ENCODE measurements at regions not wholly inside any gene's neighbourhood (a gene's known extent, or its start where the extent isn't known, plus 50 kb on each side); places are given as distances from the start of the nearest gene placed in this dataset.
A peak's percentile ranks its signal among the peaks of the same experiment; 100 is the strongest.

- H3K36me3 ChIP-seq (ENCODE audit: insufficient read depth, low read length): no peaks in the 10 kb centered on the region
- H3K4me3 ChIP-seq (ENCODE audit: low read length): no peak overlapping the region
- no peak overlapping the region for H3K9ac ChIP-seq (ENCODE audit: low read length)
- no peaks in the 10 kb centered on the region for H4K20me1 ChIP-seq (ENCODE audit: insufficient read depth)
- TF ChIP-seq REST (IDR thresholded peaks at IDR 0.05; ENCODE audit: borderline replicate concordance) (no peak), EZH2 (IDR thresholded peaks at IDR 0.05; ENCODE audit: borderline replicate concordance, insufficient read depth, low read length, poor library complexity, severe bottlenecking) (no peak), POLR2AphosphoS5 (IDR thresholded peaks at IDR 0.05) (no peak), RAD21 (conservative IDR thresholded peaks at IDR 0.05) (no peak), MXI1 (conservative IDR thresholded peaks at IDR 0.05; ENCODE audit: poor library complexity, severe bottlenecking) (no peak), CTCF (IDR thresholded peaks at IDR 0.05; ENCODE audit: poor library complexity, severe bottlenecking) (peak; percentile 23)
- no peaks in the 10 kb centered on the region for H3K27me3 ChIP-seq (ENCODE audit: insufficient read depth, low read depth, low read length)
- H3K9me2 ChIP-seq (ENCODE audit: insufficient read depth, low read length): no peaks in the 10 kb centered on the region
- H3F3A ChIP-seq (ENCODE audit: insufficient read depth, low read length, poor library complexity, severe bottlenecking): no peaks in the 10 kb centered on the region
- H2AFZ ChIP-seq (ENCODE audit: low read depth, low read length): no peak overlapping the region
- H3K9me3 ChIP-seq (ENCODE audit: low read length): no peaks in the 10 kb centered on the region
- no peak overlapping the region for H3K4me2 ChIP-seq (ENCODE audit: low read length)
- H3K27ac ChIP-seq (ENCODE audit: low read length): no peak overlapping the region
- H3K79me2 ChIP-seq (replicated peaks; ENCODE audit: insufficient read depth, low read length): no peaks in the 10 kb centered on the region
Measured at GRCh38 chr5:163005949-163006348, 431.4 kb upstream of the CCNG1 start.

GRCh38 chr5:163022582-163023128, 414.7 kb upstream of the CCNG1 start:
- TF ChIP-seq SMC3 (conservative IDR thresholded peaks at IDR 0.05; ENCODE audit: poor library complexity): no peak

DNA sequence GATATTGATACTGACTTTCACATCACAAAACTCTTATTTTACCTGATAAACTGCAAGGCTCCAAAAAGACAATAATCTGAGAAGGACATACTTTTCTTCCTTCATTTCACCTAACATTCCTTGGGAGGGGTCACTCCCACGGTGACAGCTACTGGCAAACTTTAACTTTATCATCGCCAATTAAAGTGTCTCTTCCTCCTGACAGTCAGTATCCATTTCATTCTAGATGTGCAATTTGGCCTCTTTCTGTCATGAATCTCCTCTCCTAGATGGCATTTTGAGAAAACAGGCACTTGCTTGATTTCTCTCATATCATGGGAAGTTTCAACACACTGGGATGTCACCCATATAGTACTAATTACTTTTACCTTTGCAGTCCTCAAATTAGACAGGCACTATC, 413.5 kb upstream of the CCNG1 start:
- Histone ChIP-seq H3K36me3 (ENCODE audit: insufficient read depth, low read length) (no peaks in the 10 kb centered on the region), H2AFZ (ENCODE audit: low read depth, low read length) (no peak overlapping the region), H3K9ac (ENCODE audit: low read length) (no peak overlapping the region), H3K9me2 (ENCODE audit: insufficient read depth, low read length) (no peaks in the 10 kb centered on the region), H3K27ac (ENCODE audit: low read length) (no peak overlapping the region), H3K4me2 (ENCODE audit: low read length) (no peak overlapping the region), H3K4me3 (ENCODE audit: low read length) (no peak overlapping the region), H4K20me1 (ENCODE audit: insufficient read depth) (no peaks in the 10 kb centered on the region), H3K9me3 (ENCODE audit: low read length) (no peaks in the 10 kb centered on the region), H3K79me2 (replicated peaks; ENCODE audit: insufficient read depth, low read length) (no peaks in the 10 kb centered on the region), H3F3A (ENCODE audit: insufficient read depth, low read length, poor library complexity, severe bottlenecking) (no peaks in the 10 kb centered on the region), H3K27me3 (ENCODE audit: insufficient read depth, low read depth, low read length) (no peaks in the 10 kb centered on the region)
- no peak for TF ChIP-seq EP300 (conservative IDR thresholded peaks at IDR 0.05; ENCODE audit: poor library complexity, severe bottlenecking)
- TF ChIP-seq POLR2AphosphoS5 (IDR thresholded peaks at IDR 0.05): no peak
- TF ChIP-seq TAF1 (IDR thresholded peaks at IDR 0.05; ENCODE audit: low read depth): no peak
- no peak for TF ChIP-seq RAD21 (conservative IDR thresholded peaks at IDR 0.05)
- no peak for TF ChIP-seq SMC3 (conservative IDR thresholded peaks at IDR 0.05; ENCODE audit: poor library complexity)
- no peak for TF ChIP-seq MXI1 (conservative IDR thresholded peaks at IDR 0.05; ENCODE audit: poor library complexity, severe bottlenecking)
- no peak for TF ChIP-seq CTCF (IDR thresholded peaks at IDR 0.05; ENCODE audit: poor library complexity, severe bottlenecking)
- TF ChIP-seq EZH2 (IDR thresholded peaks at IDR 0.05; ENCODE audit: borderline replicate concordance, insufficient read depth, low read length, poor library complexity, severe bottlenecking): no peak

More at GRCh38 chr5:163022582-163023128, 414.7 kb upstream of the CCNG1 start:
- Histone ChIP-seq H3K27me3 (ENCODE audit: insufficient read depth, low read depth, low read length) (no peaks in the 10 kb centered on the region), H4K20me1 (ENCODE audit: insufficient read depth) (no peaks in the 10 kb centered on the region), H3K79me2 (replicated peaks; ENCODE audit: insufficient read depth, low read length) (no peaks in the 10 kb centered on the region), H3K4me3 (ENCODE audit: low read length) (no peak overlapping the region), H3K9ac (ENCODE audit: low read length) (no peak overlapping the region), H3K27ac (ENCODE audit: low read length) (no peak overlapping the region), H3K4me2 (ENCODE audit: low read length) (no peak overlapping the region), H3K36me3 (ENCODE audit: insufficient read depth, low read length) (no peaks in the 10 kb centered on the region), H3F3A (ENCODE audit: insufficient read depth, low read length, poor library complexity, severe bottlenecking) (no peaks in the 10 kb centered on the region), H3K9me3 (ENCODE audit: low read length) (no peaks in the 10 kb centered on the region), H2AFZ (ENCODE audit: low read depth, low read length) (no peak overlapping the region), H3K9me2 (ENCODE audit: insufficient read depth, low read length) (no peaks in the 10 kb centered on the region)

Data from neural cell (in vitro differentiated cells).